ENCODE measurements at regions not wholly inside any gene's neighbourhood (a gene's known extent, or its start where the extent isn't known, plus 50 kb on each side); places are given as distances from the start of the nearest gene placed in this dataset.

- DNase-seq (ENCODE audit: low spot score): no peak
- Mint-ChIP-seq H3K9me3 (ENCODE audit: unreplicated experiment) (no peaks in the 10 kb centered on the region), H3K27me3 (ENCODE audit: unreplicated experiment) (peaks cover 1% of the 10 kb centered on the region), H3K36me3 (ENCODE audit: low read depth, unreplicated experiment) (no peaks in the 10 kb centered on the region), H3K4me1 (ENCODE audit: unreplicated experiment) (no peaks in the 10 kb centered on the region), H3K27ac (ENCODE audit: unreplicated experiment) (no peak overlapping the region), H3K4me3 (ENCODE audit: unreplicated experiment) (no peak overlapping the region)
- no peak for TF ChIP-seq CTCF (IDR thresholded peaks at IDR 0.05; ENCODE audit: unreplicated experiment)
Observed at GRCh38 chr1:177427811-177428210, 257.1 kb downstream of the BRINP2 start.

- no peak for DNase-seq (ENCODE audit: low spot score)
- no peaks in the 10 kb centered on the region for H3K4me1 Mint-ChIP-seq (ENCODE audit: unreplicated experiment)
- no peaks in the 10 kb centered on the region for H3K9me3 Mint-ChIP-seq (ENCODE audit: unreplicated experiment)
- no peaks in the 10 kb centered on the region for H3K36me3 Mint-ChIP-seq (ENCODE audit: low read depth, unreplicated experiment)
- H3K4me3 Mint-ChIP-seq (ENCODE audit: unreplicated experiment): no peak overlapping the region
- no peak for TF ChIP-seq CTCF (IDR thresholded peaks at IDR 0.05; ENCODE audit: unreplicated experiment)
- no peaks in the 10 kb centered on the region for H3K27me3 Mint-ChIP-seq (ENCODE audit: unreplicated experiment)
- no peak overlapping the region for H3K27ac Mint-ChIP-seq (ENCODE audit: unreplicated experiment)
Observed at GRCh38 chr1:177426497-177426896, 255.7 kb downstream of the BRINP2 start.

GRCh38 chr1:177425199-177425598 lies 254.4 kb downstream of the BRINP2 start:
- TF ChIP-seq CTCF (IDR thresholded peaks at IDR 0.05; ENCODE audit: unreplicated experiment): no peak
- Mint-ChIP-seq H3K27ac (ENCODE audit: unreplicated experiment) (no peak overlapping the region), H3K4me3 (ENCODE audit: unreplicated experiment) (no peak overlapping the region), H3K27me3 (ENCODE audit: unreplicated experiment) (no peaks in the 10 kb centered on the region), H3K36me3 (ENCODE audit: low read depth, unreplicated experiment) (no peaks in the 10 kb centered on the region), H3K4me1 (ENCODE audit: unreplicated experiment) (no peaks in the 10 kb centered on the region), H3K9me3 (ENCODE audit: unreplicated experiment) (no peaks in the 10 kb centered on the region)
- no peak for DNase-seq (ENCODE audit: low spot score)

- no peaks in the 10 kb centered on the region for H3K36me3 Mint-ChIP-seq (ENCODE audit: low read depth, unreplicated experiment)
- DNase-seq (ENCODE audit: low spot score): no peak
- no peak for TF ChIP-seq CTCF (IDR thresholded peaks at IDR 0.05; ENCODE audit: unreplicated experiment)
- H3K9me3 Mint-ChIP-seq (ENCODE audit: unreplicated experiment): no peaks in the 10 kb centered on the region
- H3K27ac Mint-ChIP-seq (ENCODE audit: unreplicated experiment): no peak overlapping the region
- H3K4me3 Mint-ChIP-seq (ENCODE audit: unreplicated experiment): no peak overlapping the region
- no peaks in the 10 kb centered on the region for H3K27me3 Mint-ChIP-seq (ENCODE audit: unreplicated experiment)
- H3K4me1 Mint-ChIP-seq (ENCODE audit: unreplicated experiment): no peaks in the 10 kb centered on the region
Observed at GRCh38 chr1:177424744-177425143, 254.0 kb downstream of the BRINP2 start.

GRCh38 chr1:177423090-177423489 lies 252.3 kb downstream of the BRINP2 start:
- TF ChIP-seq CTCF (IDR thresholded peaks at IDR 0.05; ENCODE audit: unreplicated experiment): no peak
- no peak overlapping the region for H3K4me3 Mint-ChIP-seq (ENCODE audit: unreplicated experiment)
- H3K27ac Mint-ChIP-seq (ENCODE audit: unreplicated experiment): no peak overlapping the region
- no peaks in the 10 kb centered on the region for H3K27me3 Mint-ChIP-seq (ENCODE audit: unreplicated experiment)
- no peaks in the 10 kb centered on the region for H3K4me1 Mint-ChIP-seq (ENCODE audit: unreplicated experiment)
- no peaks in the 10 kb centered on the region for H3K36me3 Mint-ChIP-seq (ENCODE audit: low read depth, unreplicated experiment)
- DNase-seq (ENCODE audit: low spot score): no peak
- H3K9me3 Mint-ChIP-seq (ENCODE audit: unreplicated experiment): no peaks in the 10 kb centered on the region
